PFSK-1 (cell line): ENCODE measurements at regions not wholly inside any gene's neighbourhood (a gene's known extent, or its start where the extent isn't known, plus 50 kb on each side); places are given as distances from the start of the nearest gene placed in this dataset.

Experiments
- FOXP2 ChIP-seq: optimal IDR thresholded peaks from 2 replicates; pipeline ENCODE3; 2011; ENCODE audit warnings: borderline replicate concordance, control low read depth, inconsistent platforms; ENCODE audit not compliant: insufficient read depth; ENCODE audit errors: extremely low read length, extremely low read depth
- POLR2AphosphoS5 ChIP-seq: IDR thresholded peaks from 2 replicates; pipeline ENCODE4 v1.6.1; 2012; ENCODE audit warnings: low read depth, mild to moderate bottlenecking, control low read depth, low read length, moderate library complexity
- REST ChIP-seq, 2 experiments: IDR thresholded peaks; 2 replicates each; pipeline versions ENCODE4 v1.6.1 to v1.8.0; 2011 to 2012; ENCODE audit warnings: low read depth in 2 of 2, low read length in 2 of 2, control low read depth in 1 of 2, inconsistent platforms in 1 of 2, mild to moderate bottlenecking in 1 of 2, moderate library complexity in 1 of 2; ENCODE audit not compliant: insufficient read depth in 1 of 2
- SIN3A ChIP-seq: IDR thresholded peaks from 2 replicates; pipeline ENCODE4 v1.6.1; 2012; ENCODE audit warnings: mild to moderate bottlenecking, low read length, moderate library complexity, borderline replicate concordance; ENCODE audit not compliant: insufficient read depth
- TAF1 ChIP-seq: IDR thresholded peaks from 2 replicates; pipeline ENCODE4 v1.6.1; 2012; ENCODE audit warnings: low read length, control low read depth, borderline replicate concordance; ENCODE audit not compliant: insufficient read depth

- no peak for TF ChIP-seq TAF1
- no peak for TF ChIP-seq FOXP2
- TF ChIP-seq POLR2AphosphoS5: no peak
- no peak for TF ChIP-seq SIN3A
- no peak for TF ChIP-seq REST (IDR thresholded peaks at IDR 0.05; ENCODE audit: insufficient read depth in 1 of 2, low read depth in 2 of 2, low read length in 2 of 2)
These were observed 305.1 kb upstream of the KCNH8 start for GRCh38 chr3:18843188-18843587.

GRCh38 chr3:18841422-18842343 lies 306.6 kb upstream of the KCNH8 start:
- TF ChIP-seq REST (IDR thresholded peaks at IDR 0.05; ENCODE audit: insufficient read depth in 1 of 2, low read depth in 2 of 2, low read length in 2 of 2) (no peak), TAF1 (no peak), SIN3A (no peak), POLR2AphosphoS5 (no peak), FOXP2 (no peak)

- TF ChIP-seq TAF1 (no peak), FOXP2 (no peak), SIN3A (no peak), POLR2AphosphoS5 (no peak), REST (IDR thresholded peaks at IDR 0.05; ENCODE audit: insufficient read depth in 1 of 2, low read depth in 2 of 2, low read length in 2 of 2) (no peak)
These were observed 307.7 kb upstream of the KCNH8 start for GRCh38 chr3:18840535-18841137.

- no peak for TF ChIP-seq POLR2AphosphoS5
- TF ChIP-seq FOXP2: no peak
- TF ChIP-seq REST (IDR thresholded peaks at IDR 0.05; ENCODE audit: insufficient read depth in 1 of 2, low read depth in 2 of 2, low read length in 2 of 2): no peak
- TF ChIP-seq TAF1: no peak
- TF ChIP-seq SIN3A: no peak
These were observed 309.6 kb upstream of the KCNH8 start for GRCh38 chr3:18838758-18839157.
